Trophoblast cell (in vitro differentiated cells and primary cell): ENCODE measurements at regions not wholly inside any gene's neighbourhood (a gene's known extent, or its start where the extent isn't known, plus 50 kb on each side); places are given as distances from the start of the nearest gene placed in this dataset.

Experiments
- DNase-seq, 2 donors: peaks; one replicate each; pipeline ENCODE4 v3.0.0-alpha.2; 2016
- H2AFZ ChIP-seq: 2 replicates; pipeline ENCODE4 v1.6.1; 2013; ENCODE audit warnings: low read length, moderate library complexity, mild to moderate bottlenecking; ENCODE audit not compliant: insufficient read depth, poor library complexity
- H2AK5ac ChIP-seq: 2 replicates; pipeline ENCODE4 v1.6.1; 2013; ENCODE audit warnings: mild to moderate bottlenecking, low read length
- H2BK120ac ChIP-seq: 2 replicates; pipeline ENCODE4 v1.6.1; 2013; ENCODE audit warnings: low read length, mild to moderate bottlenecking, moderate library complexity; ENCODE audit not compliant: insufficient read depth, poor library complexity
- H2BK12ac ChIP-seq: 2 replicates; pipeline ENCODE4 v1.6.1; 2013; ENCODE audit warnings: mild to moderate bottlenecking, low read length, moderate library complexity
- H2BK5ac ChIP-seq: 2 replicates; pipeline ENCODE4 v1.6.1; 2013; ENCODE audit warnings: low read length, low read depth, moderate library complexity, mild to moderate bottlenecking; ENCODE audit not compliant: poor library complexity
- H3K14ac ChIP-seq: 2 replicates; pipeline ENCODE4 v1.6.1; 2013; ENCODE audit warnings: mild to moderate bottlenecking, low read length
- H3K18ac ChIP-seq: 2 replicates; pipeline ENCODE4 v1.6.1; 2013; ENCODE audit warnings: mild to moderate bottlenecking, low read length
- H3K23ac ChIP-seq: 2 replicates; pipeline ENCODE4 v1.6.1; 2013; ENCODE audit warnings: low read length
- H3K27ac ChIP-seq: 2 replicates; pipeline ENCODE4 v1.5.1; 2013; ENCODE audit warnings: low read depth, mild to moderate bottlenecking, inconsistent platforms, low read length, moderate library complexity
- H3K27me3 ChIP-seq: 2 replicates; pipeline ENCODE4 v1.6.1; 2013; ENCODE audit warnings: inconsistent platforms, mild to moderate bottlenecking, low read length, moderate library complexity; ENCODE audit not compliant: insufficient read depth
- H3K36me3 ChIP-seq, 2 experiments: 1 replicate in 1 of 2; 2 replicates in 1 of 2; pipeline ENCODE4 v1.6.1; 2013; ENCODE audit warnings: low read length in 2 of 2, mild to moderate bottlenecking in 2 of 2, moderate library complexity in 1 of 2; ENCODE audit not compliant: insufficient read depth in 2 of 2, control insufficient read depth in 1 of 2
- H3K4ac ChIP-seq: 2 replicates; pipeline ENCODE4 v1.6.1; 2013; ENCODE audit warnings: low read depth, mild to moderate bottlenecking, low read length, moderate library complexity
- H3K4me1 ChIP-seq, 2 experiments: 1 replicate in 1 of 2; 2 replicates in 1 of 2; pipeline ENCODE4 v1.6.1; 2013; ENCODE audit warnings: low read length in 2 of 2, mild to moderate bottlenecking in 2 of 2, moderate library complexity in 1 of 2; ENCODE audit not compliant: insufficient read depth in 2 of 2, control insufficient read depth in 1 of 2
- H3K4me2 ChIP-seq: 2 replicates; pipeline ENCODE4 v1.6.1; 2013; ENCODE audit warnings: inconsistent platforms, mild to moderate bottlenecking, low read length, moderate library complexity
- H3K4me3 ChIP-seq: 2 replicates; pipeline ENCODE4 v1.5.1; 2013; ENCODE audit warnings: mild to moderate bottlenecking, low read depth, low read length, inconsistent platforms
- H3K79me1 ChIP-seq: one replicate; pipeline ENCODE4 v1.6.1; 2013; ENCODE audit warnings: low read length
- H3K79me2 ChIP-seq: 2 replicates; pipeline ENCODE4 v1.6.1; 2013; ENCODE audit warnings: low read length, mild to moderate bottlenecking; ENCODE audit not compliant: control insufficient read depth, insufficient read depth, poor library complexity
- H3K9ac ChIP-seq: 2 replicates; pipeline ENCODE4 v1.6.1; 2013; ENCODE audit warnings: mild to moderate bottlenecking, low read length
- H3K9me3 ChIP-seq: 2 replicates; pipeline ENCODE4 v1.6.1; 2013; ENCODE audit warnings: low read depth, mild to moderate bottlenecking, control low read depth, inconsistent platforms, low read length; ENCODE audit not compliant: insufficient read depth
- H4K12ac ChIP-seq: 2 replicates; pipeline ENCODE4 v1.6.1; 2013; ENCODE audit warnings: low read depth, mild to moderate bottlenecking, low read length, moderate library complexity
- H4K8ac ChIP-seq: 2 replicates; pipeline ENCODE4 v1.6.1; 2013; ENCODE audit warnings: low read depth, mild to moderate bottlenecking, low read length, moderate library complexity
- H4K91ac ChIP-seq: one replicate; pipeline ENCODE4 v1.6.1; 2013; ENCODE audit warnings: low read depth, mild to moderate bottlenecking, low read length, moderate library complexity
- WGBS: extraction: QIAGEN DNeasy Blood & Tissue Kit; methylation state at CpG from one replicate; pipeline ENCODE4 v1.1.7; 2013; ENCODE audit warnings: missing lambda C conversion rate; ENCODE audit not compliant: insufficient read length, insufficient coverage; ENCODE audit errors: extremely low coverage; 5-methylcytosine and 5-hydroxymethylcytosine counted together

DNA sequence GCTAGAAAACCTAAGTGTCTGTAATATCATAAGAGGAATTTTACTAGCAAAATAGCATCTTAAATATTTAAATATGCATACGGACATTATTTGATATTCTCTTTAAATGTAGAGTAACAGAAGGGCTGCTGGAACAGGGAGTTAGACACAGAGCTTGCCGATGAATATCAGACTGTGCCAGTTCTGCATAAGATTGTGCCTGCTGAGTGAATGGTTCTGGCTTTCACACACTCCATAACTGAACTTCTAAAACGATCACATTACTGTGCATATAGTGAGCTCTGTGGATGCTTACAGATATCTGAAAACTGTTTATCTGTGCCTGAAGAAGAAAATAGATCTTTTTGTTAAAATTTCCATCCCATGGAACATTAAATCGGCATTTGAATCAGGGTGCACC is 867.4 kb upstream of the PCDH10 start:
- Histone ChIP-seq H3K4me2 (no peak overlapping the region), H4K8ac (no peak overlapping the region), H4K12ac (no peak overlapping the region), H2AFZ (no peak overlapping the region), H3K79me2 (no peaks in the 10 kb centered on the region), H2AK5ac (no peak overlapping the region), H2BK5ac (no peak overlapping the region), H3K27ac (no peak overlapping the region), H2BK120ac (no peak overlapping the region), H3K9me3 (no peaks in the 10 kb centered on the region), H3K9ac (no peak overlapping the region), H3K18ac (no peak overlapping the region), H3K36me3 (no peaks in the 10 kb centered on the region), H2BK12ac (no peak overlapping the region), H3K14ac (no peak overlapping the region), H3K4ac (no peak overlapping the region), H3K27me3 (no peaks in the 10 kb centered on the region), H3K23ac (no peak overlapping the region), H3K4me1 (no peaks in the 10 kb centered on the region), H3K79me1 (no peaks in the 10 kb centered on the region), H4K91ac (no peak overlapping the region), H3K4me3 (no peak overlapping the region)
- no peak for DNase-seq
- no CpG with 5 or more reads among the region's 4 CpGs for WGBS

DNA sequence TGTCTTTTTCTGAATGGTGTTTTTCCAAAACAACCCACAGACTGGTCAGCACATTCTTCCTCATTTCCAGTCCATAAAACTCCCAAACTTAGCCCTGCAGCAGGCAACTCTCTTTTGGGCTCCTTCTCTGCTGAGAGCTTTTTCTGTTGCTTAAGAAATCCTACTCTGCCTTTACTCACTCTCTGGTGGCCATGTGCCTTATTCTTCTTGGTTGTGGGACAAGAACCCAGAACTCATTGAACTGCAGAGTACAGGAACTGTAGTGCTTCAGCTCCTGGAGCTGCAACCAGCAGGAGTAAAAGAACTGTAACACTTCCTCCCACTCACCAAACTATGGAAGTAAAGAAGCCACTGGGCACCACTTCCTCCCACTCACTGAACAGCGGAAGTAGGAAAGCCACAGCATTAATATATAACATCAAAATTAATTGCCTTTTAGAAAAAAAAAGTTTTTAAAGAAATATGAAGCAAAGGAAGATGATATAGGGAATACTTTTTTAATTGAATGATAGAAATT is 864.1 kb upstream of the PCDH10 start:
- no peak overlapping the region for H2BK12ac ChIP-seq
- H3K79me1 ChIP-seq: no peaks in the 10 kb centered on the region
- H3K4me2 ChIP-seq: no peak overlapping the region
- H3K79me2 ChIP-seq: no peaks in the 10 kb centered on the region
- H3K14ac ChIP-seq: no peak overlapping the region
- H3K27ac ChIP-seq: no peak overlapping the region
- H2AK5ac ChIP-seq: no peak overlapping the region
- no CpG with 5 or more reads among the region's 1 CpG for WGBS
- no peak overlapping the region for H3K9ac ChIP-seq
- no peaks in the 10 kb centered on the region for H3K9me3 ChIP-seq
- no peak for DNase-seq
- no peak overlapping the region for H4K8ac ChIP-seq
- H2AFZ ChIP-seq: no peak overlapping the region
- H4K12ac ChIP-seq: no peak overlapping the region
- H2BK120ac ChIP-seq: no peak overlapping the region
- no peak overlapping the region for H3K4me3 ChIP-seq
- H3K27me3 ChIP-seq: no peaks in the 10 kb centered on the region
- no peaks in the 10 kb centered on the region for H3K36me3 ChIP-seq
- H3K18ac ChIP-seq: no peak overlapping the region
- H2BK5ac ChIP-seq: no peak overlapping the region
- no peak overlapping the region for H4K91ac ChIP-seq
- H3K4me1 ChIP-seq: no peaks in the 10 kb centered on the region
- H3K4ac ChIP-seq: no peak overlapping the region
- no peak overlapping the region for H3K23ac ChIP-seq

DNA sequence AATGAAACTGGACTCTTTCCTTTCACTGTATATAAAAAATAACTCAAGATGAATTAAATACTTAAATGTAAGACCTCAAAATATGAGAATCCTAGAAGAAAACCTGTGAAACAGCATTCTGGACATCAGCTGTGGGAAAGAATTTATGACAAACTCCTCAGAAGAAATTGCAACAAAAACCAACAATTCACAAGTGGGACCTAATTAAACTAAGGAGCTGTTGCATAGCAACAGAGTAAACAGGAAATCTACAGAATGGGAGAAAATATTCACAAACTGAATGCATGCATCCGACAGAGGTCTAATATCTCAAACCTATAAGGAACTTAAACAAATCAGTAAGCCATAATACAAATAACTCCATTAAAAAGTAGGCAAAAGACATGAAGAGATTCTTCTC is 851.7 kb upstream of the PCDH10 start:
- no peaks in the 10 kb centered on the region for H3K79me2 ChIP-seq
- H3K4me1 ChIP-seq: no peaks in the 10 kb centered on the region
- no peak overlapping the region for H2BK120ac ChIP-seq
- H3K14ac ChIP-seq: no peak overlapping the region
- DNase-seq: peak in 1 of 2 donors; percentile 69
- no peak overlapping the region for H2BK12ac ChIP-seq
- H3K79me1 ChIP-seq: no peaks in the 10 kb centered on the region
- H3K27me3 ChIP-seq: no peaks in the 10 kb centered on the region
- no peak overlapping the region for H3K27ac ChIP-seq
- H3K9ac ChIP-seq: no peak overlapping the region
- no peak overlapping the region for H3K23ac ChIP-seq
- H3K4me3 ChIP-seq: no peak overlapping the region
- no peak overlapping the region for H4K8ac ChIP-seq
- no peaks in the 10 kb centered on the region for H3K36me3 ChIP-seq
- WGBS: no CpG with 5 or more reads among the region's 1 CpG
- H4K91ac ChIP-seq: no peak overlapping the region
- H3K4ac ChIP-seq: no peak overlapping the region
- no peak overlapping the region for H3K4me2 ChIP-seq
- H4K12ac ChIP-seq: no peak overlapping the region
- no peak overlapping the region for H2AFZ ChIP-seq
- no peak overlapping the region for H2AK5ac ChIP-seq
- no peak overlapping the region for H3K18ac ChIP-seq
- no peak overlapping the region for H2BK5ac ChIP-seq
- no peaks in the 10 kb centered on the region for H3K9me3 ChIP-seq

DNA sequence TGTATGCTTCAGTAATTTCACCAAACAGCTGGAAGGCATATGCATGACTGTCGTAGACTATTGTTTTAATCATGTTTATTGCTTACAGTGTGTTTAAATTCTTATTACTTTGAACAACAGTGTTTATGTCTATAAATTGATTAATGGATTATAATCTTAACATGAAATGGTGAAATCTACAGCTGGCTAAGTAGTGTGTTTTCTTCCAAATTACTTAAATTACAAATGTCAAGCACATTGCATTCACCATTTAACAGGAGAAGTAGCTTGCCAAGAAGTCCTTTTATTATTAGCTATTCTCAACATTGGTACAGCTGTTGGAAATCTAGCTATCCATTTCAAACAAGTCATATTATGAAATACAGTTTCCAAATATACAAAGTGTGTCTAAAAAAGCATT is 849.3 kb upstream of the PCDH10 start:
- no peak overlapping the region for H3K23ac ChIP-seq
- no peak overlapping the region for H2AFZ ChIP-seq
- no peak overlapping the region for H3K4ac ChIP-seq
- no peaks in the 10 kb centered on the region for H3K27me3 ChIP-seq
- H3K79me1 ChIP-seq: no peaks in the 10 kb centered on the region
- H3K27ac ChIP-seq: no peak overlapping the region
- H4K8ac ChIP-seq: no peak overlapping the region
- H3K79me2 ChIP-seq: no peaks in the 10 kb centered on the region
- no peaks in the 10 kb centered on the region for H3K36me3 ChIP-seq
- H2BK5ac ChIP-seq: no peak overlapping the region
- no CpG with 5 or more reads among the region's 1 CpG for whole genome bisulfite sequencing
- no peak overlapping the region for H3K18ac ChIP-seq
- no peak overlapping the region for H2BK120ac ChIP-seq
- no peak overlapping the region for H3K14ac ChIP-seq
- H2BK12ac ChIP-seq: no peak overlapping the region
- no peak overlapping the region for H3K9ac ChIP-seq
- H3K4me1 ChIP-seq: no peaks in the 10 kb centered on the region
- no peak overlapping the region for H4K12ac ChIP-seq
- H2AK5ac ChIP-seq: no peak overlapping the region
- no peak overlapping the region for H3K4me2 ChIP-seq
- H3K4me3 ChIP-seq: no peak overlapping the region
- H3K9me3 ChIP-seq: no peaks in the 10 kb centered on the region
- no peak overlapping the region for H4K91ac ChIP-seq
- DNase-seq: no peak
